Testis (tissue), 2 donors: ENCODE measurements at regions not wholly inside any gene's neighbourhood (a gene's known extent, or its start where the extent isn't known, plus 50 kb on each side); places are given as distances from the start of the nearest gene placed in this dataset.

Experiments
- DNase-seq: peaks from one replicate; pipeline ENCODE4 v3.0.0-alpha.2; 2019
- H3K27ac ChIP-seq, 2 donors: fragments of 200-600 bp; sonication (generic); one replicate each; pipeline ENCODE4 v1.5.1; 2019
- H3K27me3 ChIP-seq: fragments of 200-600 bp; sonication (generic); one replicate; pipeline ENCODE4 v1.5.1; 2019
- H3K36me3 ChIP-seq: fragments of 200-600 bp; sonication (generic); one replicate; pipeline ENCODE4 v1.5.1; 2017; ENCODE audit warnings: low read depth; ENCODE audit errors: missing control alignments
- H3K4me1 ChIP-seq: fragments of 200-600 bp; sonication (generic); one replicate; pipeline ENCODE4 v1.5.1; 2019
- H3K4me3 ChIP-seq, 2 donors: fragments of 200-600 bp; sonication (generic); one replicate each; pipeline ENCODE4 v1.5.1; 2017 to 2019
- H3K9me3 ChIP-seq: fragments of 200-600 bp; sonication (generic); one replicate; pipeline ENCODE4 v1.5.1; 2017
- CTCF ChIP-seq, 3 experiments: fragments of 450-650 bp in 2 of 3; fragments of 200-600 bp in 1 of 3; sonication (generic) in 1 of 3; IDR thresholded peaks; one replicate each; pipeline ENCODE4 v1.5.1; 2016 to 2019; ENCODE audit warnings: antibody characterized with exemption in 3 of 3, mild to moderate bottlenecking in 2 of 3, moderate library complexity in 1 of 3
- POLR2A ChIP-seq: fragments of 450-650 bp; IDR thresholded peaks from one replicate; pipeline ENCODE4 v1.6.1; 2017; ENCODE audit warnings: antibody characterized with exemption, mild to moderate bottlenecking, moderate library complexity
- WGBS, 2 donors: methylation state at CpG; one replicate each; pipeline ENCODE4 v1.1.5; 2018; 5-methylcytosine and 5-hydroxymethylcytosine counted together
- intact Hi-C: fragments of 100-400 bp; cut with DNase I; formaldehyde crosslinking; loops from one replicate; pipeline ENCODE4 v1.15.1; 2023; ENCODE audit warnings: low total_unique reads

GRCh38 chr10:83963446-83963845 lies 175.9 kb upstream of the GHITM start:
- DNase-seq: peak; percentile 53
- peaks cover 9% of the 10 kb centered on the region for H3K4me1 ChIP-seq
- H3K4me3 ChIP-seq: no peak overlapping the region
- TF ChIP-seq CTCF (IDR thresholded peaks at IDR 0.05) (no peak), POLR2A (no peak)
- H3K9me3 ChIP-seq: no peaks in the 10 kb centered on the region
- H3K27ac ChIP-seq: no peak overlapping the region
- WGBS, 2 donors: 42 to 46% methylated on average over 3 of the region's 3 CpGs
- no peaks in the 10 kb centered on the region for H3K36me3 ChIP-seq
- H3K27me3 ChIP-seq: no peaks in the 10 kb centered on the region
- intact Hi-C loops: no loop called here

GRCh38 chr10:83965473-83965872 lies 173.8 kb upstream of the GHITM start:
- Histone ChIP-seq H3K9me3 (no peaks in the 10 kb centered on the region), H3K36me3 (no peaks in the 10 kb centered on the region), H3K4me3 (no peak overlapping the region), H3K27ac (no peak overlapping the region), H3K27me3 (no peaks in the 10 kb centered on the region), H3K4me1 (peaks cover 9% of the 10 kb centered on the region)
- TF ChIP-seq POLR2A (no peak), CTCF (IDR thresholded peaks at IDR 0.05) (no peak)
- intact Hi-C loops: no loop called here
- WGBS, 2 donors: 53 to 61% methylated on average over 2 of the region's 2 CpGs
- no peak for DNase-seq

GRCh38 chr10:83968052-83968451 lies 171.3 kb upstream of the GHITM start:
- 89 to 92% methylated on average over 4 of the region's 4 CpGs for WGBS, 2 donors
- Histone ChIP-seq H3K27ac (no peak overlapping the region), H3K4me3 (no peak overlapping the region), H3K9me3 (no peaks in the 10 kb centered on the region), H3K36me3 (no peaks in the 10 kb centered on the region), H3K27me3 (no peaks in the 10 kb centered on the region), H3K4me1 (peaks cover 8% of the 10 kb centered on the region)
- intact Hi-C loops: no loop called here
- DNase-seq: no peak
- TF ChIP-seq CTCF (IDR thresholded peaks at IDR 0.05) (no peak), POLR2A (no peak)

GRCh38 chr10:83978681-83979383 lies 160.5 kb upstream of the GHITM start:
- Histone ChIP-seq H3K36me3 (no peaks in the 10 kb centered on the region), H3K9me3 (no peaks in the 10 kb centered on the region), H3K4me3 (no peak overlapping the region), H3K27ac (no peak overlapping the region), H3K27me3 (no peaks in the 10 kb centered on the region), H3K4me1 (no peaks in the 10 kb centered on the region)
- intact Hi-C loops: no loop called here
- no peak for DNase-seq
- WGBS, 2 donors: 82 to 89% methylated on average over 5 of the region's 5 CpGs
- TF ChIP-seq CTCF (IDR thresholded peaks at IDR 0.05) (no peak), POLR2A (no peak)

GRCh38 chr10:83982812-83983211 lies 156.5 kb upstream of the GHITM start:
- no peak overlapping the region for H3K4me3 ChIP-seq
- no peak overlapping the region for H3K27ac ChIP-seq
- no peaks in the 10 kb centered on the region for H3K27me3 ChIP-seq
- intact Hi-C loops: no loop called here
- H3K36me3 ChIP-seq: no peaks in the 10 kb centered on the region
- WGBS, 2 donors: 58 to 64% methylated on average over 1 of the region's 1 CpG
- H3K9me3 ChIP-seq: no peaks in the 10 kb centered on the region
- DNase-seq: no peak
- H3K4me1 ChIP-seq: no peaks in the 10 kb centered on the region
- TF ChIP-seq CTCF (IDR thresholded peaks at IDR 0.05) (no peak), POLR2A (no peak)
